ENCODE measurements at regions not wholly inside any gene's neighbourhood (a gene's known extent, or its start where the extent isn't known, plus 50 kb on each side); places are given as distances from the start of the nearest gene placed in this dataset.

DNA sequence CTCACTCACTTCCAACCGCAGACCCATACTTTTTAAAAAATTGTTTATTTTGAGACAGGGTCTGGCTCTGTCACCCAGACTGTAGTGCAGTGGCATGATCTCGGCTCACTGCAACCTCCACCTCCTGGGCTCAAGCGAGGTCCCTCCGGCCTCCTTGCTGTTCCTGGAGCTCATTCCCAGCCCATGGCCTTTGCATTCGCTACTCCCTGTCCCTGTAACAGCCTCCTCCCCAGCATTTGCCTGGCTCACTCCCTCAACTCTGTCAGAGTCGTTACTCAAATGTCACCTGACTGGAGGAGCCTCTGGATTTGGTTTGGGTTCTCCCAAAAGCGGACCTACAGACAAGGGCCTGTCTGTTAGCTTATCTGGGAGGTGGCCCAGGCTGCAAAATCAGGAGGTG, 432.6 kb upstream of the PROK2 start:
- TF ChIP-seq, protein P1, sequence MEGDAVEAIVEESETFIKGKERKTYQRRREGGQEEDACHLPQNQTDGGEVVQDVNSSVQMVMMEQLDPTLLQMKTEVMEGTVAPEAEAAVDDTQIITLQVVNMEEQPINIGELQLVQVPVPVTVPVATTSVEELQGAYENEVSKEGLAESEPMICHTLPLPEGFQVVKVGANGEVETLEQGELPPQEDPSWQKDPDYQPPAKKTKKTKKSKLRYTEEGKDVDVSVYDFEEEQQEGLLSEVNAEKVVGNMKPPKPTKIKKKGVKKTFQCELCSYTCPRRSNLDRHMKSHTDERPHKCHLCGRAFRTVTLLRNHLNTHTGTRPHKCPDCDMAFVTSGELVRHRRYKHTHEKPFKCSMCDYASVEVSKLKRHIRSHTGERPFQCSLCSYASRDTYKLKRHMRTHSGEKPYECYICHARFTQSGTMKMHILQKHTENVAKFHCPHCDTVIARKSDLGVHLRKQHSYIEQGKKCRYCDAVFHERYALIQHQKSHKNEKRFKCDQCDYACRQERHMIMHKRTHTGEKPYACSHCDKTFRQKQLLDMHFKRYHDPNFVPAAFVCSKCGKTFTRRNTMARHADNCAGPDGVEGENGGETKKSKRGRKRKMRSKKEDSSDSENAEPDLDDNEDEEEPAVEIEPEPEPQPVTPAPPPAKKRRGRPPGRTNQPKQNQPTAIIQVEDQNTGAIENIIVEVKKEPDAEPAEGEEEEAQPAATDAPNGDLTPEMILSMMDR (IDR thresholded peaks at IDR 0.05), result no peak
- no peak for TF ChIP-seq POLR2AphosphoS5 (IDR thresholded peaks at IDR 0.05; ENCODE audit: insufficient read depth in 1 of 2, low read depth in 1 of 2)

Measured in vagina (tissue), 2 donors.